NT2/D1 (cell line): ENCODE measurements at regions not wholly inside any gene's neighbourhood (a gene's known extent, or its start where the extent isn't known, plus 50 kb on each side); places are given as distances from the start of the nearest gene placed in this dataset.

Experiments used
- DNase-seq: peaks from one replicate; pipeline ENCODE4 v3.0.0-alpha.2; 2011; ENCODE audit warnings: low read depth, low spot score
- H3K27me3 ChIP-seq: 2 replicates; pipeline ENCODE4 v1.6.0; 2011; ENCODE audit warnings: mild to moderate bottlenecking; ENCODE audit not compliant: insufficient read length, insufficient read depth
- H3K36me3 ChIP-seq: 2 replicates; pipeline ENCODE4 v1.6.1; 2011; ENCODE audit warnings: mild to moderate bottlenecking, low read length, mixed read lengths; ENCODE audit not compliant: insufficient read depth, insufficient read length
- H3K4me1 ChIP-seq: 2 replicates; pipeline ENCODE4 v1.5.1; 2011; ENCODE audit not compliant: insufficient read depth, insufficient read length
- H3K4me3 ChIP-seq: 2 replicates; pipeline ENCODE4 v1.5.1; 2011; ENCODE audit warnings: low read depth; ENCODE audit not compliant: insufficient read length
- H3K9ac ChIP-seq: 2 replicates; pipeline ENCODE4 v1.6.0; 2011; ENCODE audit warnings: low read depth; ENCODE audit not compliant: insufficient read length
- H3K9me3 ChIP-seq: 2 replicates; pipeline ENCODE4 v1.5.1; 2011; ENCODE audit warnings: mild to moderate bottlenecking, low read length; ENCODE audit not compliant: insufficient read depth
- SUZ12 ChIP-seq: IDR thresholded peaks from 2 replicates; pipeline ENCODE4 v1.6.1; 2011; ENCODE audit not compliant: insufficient read length, insufficient read depth; ENCODE audit errors: extremely low read depth
- YY1 ChIP-seq: IDR thresholded peaks from 2 replicates; pipeline ENCODE4 v1.6.1; 2011; ENCODE audit not compliant: insufficient read length, insufficient read depth
- ZNF274 ChIP-seq: IDR thresholded peaks from 2 replicates; pipeline ENCODE4 v1.6.1; 2011; ENCODE audit warnings: mild to moderate bottlenecking, low read depth, low read length

GRCh38 chrX:11908371-11908770 is 150.3 kb downstream of the MSL3 start:
- no peak overlapping the region for H3K9ac ChIP-seq
- no peaks in the 10 kb centered on the region for H3K36me3 ChIP-seq
- H3K4me3 ChIP-seq = no peak overlapping the region
- TF ChIP-seq SUZ12 (no peak), ZNF274 (no peak), YY1 (no peak)
- H3K4me1 ChIP-seq = no peaks in the 10 kb centered on the region
- DNase-seq = peak; percentile 8
- H3K27me3 ChIP-seq = no peaks in the 10 kb centered on the region
- H3K9me3 ChIP-seq = no peaks in the 10 kb centered on the region

DNA sequence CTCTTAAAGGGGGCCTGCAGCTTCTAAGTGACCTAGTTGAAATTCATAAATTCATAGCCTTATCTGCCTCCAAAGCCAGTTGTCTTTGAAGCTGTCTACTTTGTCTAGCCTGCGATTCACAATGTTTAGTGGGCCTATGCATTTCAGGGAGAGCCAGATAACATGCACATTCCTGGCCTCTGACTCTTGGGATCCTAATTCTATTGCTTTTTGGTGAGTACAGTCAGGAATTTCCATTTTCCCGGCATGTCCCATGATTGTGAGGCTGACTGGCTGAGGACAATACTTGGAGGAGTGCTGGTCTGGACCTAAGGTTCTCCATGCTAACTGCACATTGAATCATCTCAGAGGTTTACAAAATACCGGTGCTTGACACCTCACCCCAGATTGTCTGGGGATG is 155.0 kb downstream of the MSL3 start:
- Histone ChIP-seq H3K27me3 (no peaks in the 10 kb centered on the region), H3K9ac (no peak overlapping the region), H3K36me3 (no peaks in the 10 kb centered on the region), H3K4me1 (no peaks in the 10 kb centered on the region), H3K9me3 (no peaks in the 10 kb centered on the region), H3K4me3 (no peak overlapping the region)
- no peak for TF ChIP-seq SUZ12
- TF ChIP-seq YY1 = no peak
- no peak for TF ChIP-seq ZNF274
- no peak for DNase-seq

GRCh38 chrX:11929476-11929875 is 171.4 kb downstream of the MSL3 start:
- no peak for TF ChIP-seq SUZ12
- TF ChIP-seq ZNF274 = no peak
- no peak for TF ChIP-seq YY1
- H3K4me1 ChIP-seq = no peaks in the 10 kb centered on the region

GRCh38 chrX:11932423-11932822 is 174.4 kb downstream of the MSL3 start:
- TF ChIP-seq YY1 (no peak), ZNF274 (no peak), SUZ12 (no peak)

More at GRCh38 chrX:11929476-11929875, 171.4 kb downstream of the MSL3 start:
- Histone ChIP-seq H3K9ac (no peak overlapping the region), H3K4me3 (no peak overlapping the region), H3K27me3 (no peaks in the 10 kb centered on the region), H3K9me3 (no peaks in the 10 kb centered on the region), H3K36me3 (no peaks in the 10 kb centered on the region)
- no peak for DNase-seq

DNA sequence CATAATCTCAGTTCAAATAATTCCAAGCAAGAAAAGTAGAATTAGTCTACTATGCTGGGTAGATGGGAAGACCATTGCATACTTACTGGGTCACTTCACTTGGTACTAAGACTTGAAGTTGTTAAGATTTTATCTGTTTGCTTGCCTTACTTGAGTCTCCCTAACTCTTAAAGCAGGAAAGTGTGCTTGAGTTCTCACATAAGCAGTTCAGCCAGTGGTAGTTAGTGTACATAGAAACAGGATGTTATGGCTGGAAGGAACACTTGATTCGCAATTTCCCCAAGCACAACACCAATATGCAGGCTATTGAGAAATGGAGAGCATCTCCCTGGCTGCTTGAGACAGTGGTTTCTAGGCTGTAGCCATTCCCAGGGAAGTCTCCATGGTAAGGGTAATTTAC is 176.1 kb downstream of the MSL3 start:
- no peaks in the 10 kb centered on the region for H3K36me3 ChIP-seq
- no peaks in the 10 kb centered on the region for H3K27me3 ChIP-seq
- no peak overlapping the region for H3K9ac ChIP-seq
- H3K4me1 ChIP-seq = no peaks in the 10 kb centered on the region
- TF ChIP-seq SUZ12 (no peak), YY1 (no peak), ZNF274 (no peak)
- no peaks in the 10 kb centered on the region for H3K9me3 ChIP-seq
- H3K4me3 ChIP-seq = no peak overlapping the region
- DNase-seq = no peak

More at GRCh38 chrX:11932423-11932822, 174.4 kb downstream of the MSL3 start:
- DNase-seq = no peak
- Histone ChIP-seq H3K9me3 (no peaks in the 10 kb centered on the region), H3K36me3 (no peaks in the 10 kb centered on the region), H3K27me3 (no peaks in the 10 kb centered on the region), H3K9ac (no peak overlapping the region), H3K4me3 (no peak overlapping the region), H3K4me1 (no peaks in the 10 kb centered on the region)

- Histone ChIP-seq H3K9ac (no peak overlapping the region), H3K4me1 (no peaks in the 10 kb centered on the region), H3K27me3 (no peaks in the 10 kb centered on the region), H3K36me3 (no peaks in the 10 kb centered on the region), H3K9me3 (no peaks in the 10 kb centered on the region), H3K4me3 (no peak overlapping the region)
- TF ChIP-seq YY1 (no peak), ZNF274 (no peak), SUZ12 (no peak)
- no peak for DNase-seq
Measured at GRCh38 chrX:11941571-11941970, 183.5 kb downstream of the MSL3 start.

DNA sequence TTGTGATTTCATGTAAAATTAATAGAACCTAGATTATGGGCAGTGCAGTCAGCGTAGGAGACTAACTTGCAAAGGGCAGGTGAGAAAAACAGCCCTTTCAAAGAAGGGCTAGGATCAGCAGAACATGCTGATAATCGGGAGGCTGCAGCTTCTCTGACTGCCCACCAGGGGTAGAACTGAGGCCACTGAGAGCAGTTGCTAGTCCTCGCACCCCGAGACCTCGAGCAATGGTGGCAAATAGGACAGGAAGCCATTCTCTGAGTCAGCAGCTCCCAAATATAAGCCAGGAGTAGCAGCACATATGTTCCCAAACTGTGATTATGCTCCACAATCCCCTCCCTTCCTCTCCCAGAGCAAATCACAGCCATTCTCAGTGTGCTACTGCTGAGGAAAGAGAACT is 186.5 kb downstream of the MSL3 start:
- H3K9me3 ChIP-seq = no peaks in the 10 kb centered on the region
- H3K4me1 ChIP-seq = no peaks in the 10 kb centered on the region
- H3K36me3 ChIP-seq = no peaks in the 10 kb centered on the region
- DNase-seq = peak; percentile 57
- no peak overlapping the region for H3K4me3 ChIP-seq
- no peak for TF ChIP-seq SUZ12
- no peak overlapping the region for H3K9ac ChIP-seq
- H3K27me3 ChIP-seq = no peaks in the 10 kb centered on the region

GRCh38 chrX:11949291-11949690 is 189.0 kb upstream of the FRMPD4 start:
- no peaks in the 10 kb centered on the region for H3K27me3 ChIP-seq
- no peak overlapping the region for H3K9ac ChIP-seq
- no peaks in the 10 kb centered on the region for H3K4me1 ChIP-seq
- no peak overlapping the region for H3K4me3 ChIP-seq
- TF ChIP-seq ZNF274 = no peak
- TF ChIP-seq SUZ12 = no peak
- no peak for TF ChIP-seq YY1
- H3K9me3 ChIP-seq = no peaks in the 10 kb centered on the region
- DNase-seq = no peak
- H3K36me3 ChIP-seq = no peaks in the 10 kb centered on the region
